B cell (primary cell): ENCODE measurements at regions not wholly inside any gene's neighbourhood (a gene's known extent, or its start where the extent isn't known, plus 50 kb on each side); places are given as distances from the start of the nearest gene placed in this dataset.

ENCODE experiments used
- ATAC-seq: fragments of 200-7000 bp; cut with Tn5 transposase; one replicate; pipeline ENCODE4 v1.10.0; 2021; ENCODE audit warnings: low read depth, mild to moderate bottlenecking, moderate number of reproducible peaks, moderate library complexity
- CTCF ChIA-PET: fragments of 350-600 bp; sonication (Branson Sonifier 250); formaldehyde crosslinking; loops from one replicate; lab custom pipeline; 2021; ENCODE audit warnings: antibody characterized with exemption, inconsistent platforms; lab: Charles Lee
- POLR2A ChIA-PET: fragments of 350-600 bp; sonication (Branson Sonifier 250); formaldehyde crosslinking; loops from one replicate; lab custom pipeline; 2021; ENCODE audit warnings: antibody characterized with exemption; lab: Charles Lee
- DNase-seq: peaks from one replicate; pipeline ENCODE4 v3.0.0; 2013
- H2AFZ ChIP-seq: 2 replicates; pipeline ENCODE4 v1.6.1; 2012; ENCODE audit warnings: mild to moderate bottlenecking, low read depth, low read length; ENCODE audit not compliant: insufficient read depth, poor library complexity, severe bottlenecking
- H3K27ac ChIP-seq, 2 donors: 1 replicate in 1 of 2; 2 replicates in 1 of 2; pipeline ENCODE4 v1.5.1; 2012 to 2013; ENCODE audit warnings: low read length in 2 of 2, mild to moderate bottlenecking in 2 of 2, moderate library complexity in 1 of 2
- H3K27me3 ChIP-seq, 4 experiments: fragments of 200-600 bp in 1 of 4; sonication (generic) in 1 of 4; replicated peaks in 1 of 4; 1 replicate in 2 of 4; 2 replicates in 2 of 4; pipeline versions ENCODE4 v1.6.1 to v1.7.0; 2013 to 2016; ENCODE audit warnings: low read length in 3 of 4, mild to moderate bottlenecking in 2 of 4, mixed read lengths in 1 of 4, moderate library complexity in 1 of 4; ENCODE audit not compliant: insufficient read depth in 4 of 4, control insufficient read depth in 3 of 4; ENCODE audit errors: control extremely low read depth in 1 of 4
- H3K36me3 ChIP-seq, 2 experiments: replicated peaks in 1 of 2; 1 replicate in 1 of 2; 2 replicates in 1 of 2; pipeline versions ENCODE4 v1.6.1 to v1.7.1; 2013; ENCODE audit warnings: low read length in 1 of 2; ENCODE audit not compliant: insufficient read depth in 2 of 2, control insufficient read depth in 1 of 2; ENCODE audit errors: control extremely low read depth in 1 of 2, extremely low read depth in 1 of 2
- H3K4me1 ChIP-seq, 2 donors: fragments of 200-600 bp in 1 of 2; sonication (generic) in 1 of 2; 1 replicate in 1 of 2; 2 replicates in 1 of 2; pipeline versions ENCODE4 v1.5.1 to v1.6.1; 2013 to 2017; ENCODE audit warnings: low read length in 2 of 2; ENCODE audit not compliant: control insufficient read depth in 2 of 2, insufficient read depth in 2 of 2
- H3K4me2 ChIP-seq: replicated peaks from 2 replicates; pipeline ENCODE3; 2012; ENCODE audit warnings: mild to moderate bottlenecking, low read depth, low read length; ENCODE audit not compliant: poor library complexity, severe bottlenecking
- H3K4me3 ChIP-seq, 5 experiments: fragments of 200-600 bp in 1 of 5; sonication (generic) in 1 of 5; 1 replicate in 3 of 5; 2 replicates in 2 of 5; pipeline versions ENCODE4 v1.5.1 to v1.7.0; 2011 to 2016; ENCODE audit warnings: low read length in 4 of 5, mild to moderate bottlenecking in 4 of 5, low read depth in 2 of 5, control low read depth in 1 of 5, moderate library complexity in 1 of 5; ENCODE audit not compliant: insufficient read depth in 1 of 5; ENCODE audit errors: control extremely low read depth in 1 of 5, extremely low read depth in 1 of 5
- H3K79me2 ChIP-seq: fragments of 200-600 bp; sonication (generic); one replicate; pipeline ENCODE4 v1.6.0; 2016; ENCODE audit warnings: low read length; ENCODE audit not compliant: control insufficient read depth, insufficient read depth
- H3K9ac ChIP-seq: fragments of 200-600 bp; sonication (generic); 2 replicates; pipeline ENCODE4 v1.6.1; 2017; ENCODE audit warnings: mild to moderate bottlenecking, low read length, moderate library complexity
- H3K9me3 ChIP-seq, 3 donors: one replicate each; pipeline versions ENCODE4 v1.6.1 to v1.7.1; 2013; ENCODE audit warnings: low read length in 2 of 3; ENCODE audit not compliant: control insufficient read depth in 2 of 3, insufficient read depth in 1 of 3; ENCODE audit errors: control extremely low read depth in 1 of 3
- H4K20me1 ChIP-seq: 2 replicates; pipeline ENCODE4 v1.6.0; 2012; ENCODE audit warnings: mild to moderate bottlenecking, low read length; ENCODE audit not compliant: insufficient read depth, control insufficient read depth, poor library complexity, severe bottlenecking
- H3K27ac Mint-ChIP-seq: one replicate; pipeline ENCODE4 v1.8.0; 2021; ENCODE audit warnings: mixed read lengths
- H3K27me3 Mint-ChIP-seq: one replicate; pipeline ENCODE4 v1.8.0; 2021; ENCODE audit warnings: mixed read lengths
- H3K4me1 Mint-ChIP-seq: one replicate; pipeline ENCODE4 v1.8.0; 2021; ENCODE audit warnings: mixed read lengths
- H3K4me3 Mint-ChIP-seq: one replicate; pipeline ENCODE4 v1.8.0; 2021; ENCODE audit warnings: mixed read lengths
- H3K9me3 Mint-ChIP-seq: one replicate; pipeline ENCODE4 v1.8.0; 2022; ENCODE audit warnings: mixed read lengths; ENCODE audit not compliant: insufficient read depth
- CTCF ChIP-seq: fragments of 200-600 bp; IDR thresholded peaks from one replicate; pipeline ENCODE4 v1.8.0; 2022; ENCODE audit warnings: antibody characterized with exemption, mild to moderate bottlenecking
- EZH2 ChIP-seq: IDR thresholded peaks from 2 replicates; pipeline ENCODE4 v1.6.1; 2012; ENCODE audit warnings: borderline replicate concordance, low read depth, mild to moderate bottlenecking, moderate library complexity, low read length; ENCODE audit not compliant: insufficient read depth, poor library complexity, severe bottlenecking
- WGBS: methylation state at CpG from one replicate; pipeline ENCODE4 v1.1.5; 2013; ENCODE audit warnings: missing lambda C conversion rate; ENCODE audit not compliant: insufficient coverage; 5-methylcytosine and 5-hydroxymethylcytosine counted together
- intact Hi-C: fragments of 100-400 bp; cut with micrococcal nuclease; formaldehyde crosslinking; loops from one replicate; pipeline ENCODE4 v1.10.0; 2022

- H2AFZ ChIP-seq, result no peak overlapping the region
- DNase-seq (no peak), ATAC-seq (no peak)
- H3K4me2 ChIP-seq, result no peak overlapping the region
- no peaks in the 10 kb centered on the region for H3K79me2 ChIP-seq
- H3K9me3 ChIP-seq, result peaks cover 0 to 4% (median 0%) of the 10 kb centered on the region in 3 donors
- intact Hi-C loops, result no loop called here
- H3K36me3 ChIP-seq, result no peaks in the 10 kb centered on the region
- no peak overlapping the region for H3K9ac ChIP-seq
- Mint-ChIP-seq H3K27ac (no peak overlapping the region), H3K27me3 (peaks cover 17% of the 10 kb centered on the region), H3K4me1 (no peaks in the 10 kb centered on the region), H3K9me3 (no peaks in the 10 kb centered on the region), H3K4me3 (no peak overlapping the region)
- peaks cover 0 to 9% (median 0%) of the 10 kb centered on the region in 4 experiments for H3K27me3 ChIP-seq
- H3K27ac ChIP-seq, result no peak overlapping the region
- 93% methylated on average over 7 of the region's 11 CpGs for WGBS
- CTCF ChIA-PET, result no interaction called here
- H3K4me1 ChIP-seq, result no peaks in the 10 kb centered on the region
- TF ChIP-seq EZH2 (no peak), CTCF (no peak)
- H4K20me1 ChIP-seq, result no peaks in the 10 kb centered on the region
- POLR2A ChIA-PET, result no interaction called here
- no peak overlapping the region for H3K4me3 ChIP-seq
Observed at GRCh38 chr2:126837966-126838715, 60.5 kb upstream of the TEX51 start.

- Histone ChIP-seq H3K4me3 (no peak overlapping the region), H3K79me2 (no peaks in the 10 kb centered on the region), H4K20me1 (no peaks in the 10 kb centered on the region), H3K9ac (no peak overlapping the region), H3K4me1 (no peaks in the 10 kb centered on the region), H2AFZ (no peak overlapping the region), H3K9me3 (peaks cover 0 to 4% (median 0%) of the 10 kb centered on the region in 3 donors), H3K36me3 (no peaks in the 10 kb centered on the region), H3K27me3 (peaks cover 0 to 11% (median 0%) of the 10 kb centered on the region in 4 experiments), H3K27ac (no peak overlapping the region), H3K4me2 (no peak overlapping the region)
- intact Hi-C loops, result no loop called here
- CTCF ChIA-PET, result no interaction called here
- no peak for TF ChIP-seq CTCF
- no peak for TF ChIP-seq EZH2
- Mint-ChIP-seq H3K27ac (no peak overlapping the region), H3K4me1 (no peaks in the 10 kb centered on the region), H3K4me3 (no peak overlapping the region), H3K27me3 (peaks cover 17% of the 10 kb centered on the region), H3K9me3 (no peaks in the 10 kb centered on the region)
- DNase-seq (no peak), ATAC-seq (no peak)
- 58% methylated on average over 3 of the region's 3 CpGs for WGBS
- POLR2A ChIA-PET, result no interaction called here
Observed at GRCh38 chr2:126838716-126838985, 60.0 kb upstream of the TEX51 start.
